H9 (cell line): ENCODE measurements at regions not wholly inside any gene's neighbourhood (a gene's known extent, or its start where the extent isn't known, plus 50 kb on each side); places are given as distances from the start of the nearest gene placed in this dataset.

Source experiments
- DNase-seq: peaks from one replicate; pipeline ENCODE4 v3.0.0-alpha.2; 2017
- H2AFZ ChIP-seq: one replicate; pipeline ENCODE4 v1.6.1; 2013; ENCODE audit warnings: mild to moderate bottlenecking, low read length, control low read depth, moderate library complexity
- H2AK5ac ChIP-seq: 2 replicates; pipeline ENCODE4 v1.6.1; 2013; ENCODE audit warnings: low read length, control low read depth, mixed read lengths; ENCODE audit not compliant: insufficient read length
- H2BK120ac ChIP-seq: one replicate; pipeline ENCODE4 v1.6.1; 2013; ENCODE audit warnings: low read depth, mild to moderate bottlenecking, low read length, control low read depth, inconsistent platforms; ENCODE audit not compliant: poor library complexity, severe bottlenecking
- H2BK12ac ChIP-seq: 2 replicates; pipeline ENCODE4 v1.6.1; 2013; ENCODE audit warnings: low read length, control low read depth, mixed read lengths, low read depth; ENCODE audit not compliant: insufficient read length
- H2BK15ac ChIP-seq: 2 replicates; pipeline ENCODE4 v1.6.1; 2013; ENCODE audit warnings: low read depth, low read length, control low read depth
- H2BK20ac ChIP-seq: one replicate; pipeline ENCODE4 v1.6.1; 2013; ENCODE audit warnings: low read depth, mild to moderate bottlenecking, low read length, control low read depth, inconsistent platforms; ENCODE audit not compliant: poor library complexity, severe bottlenecking
- H2BK5ac ChIP-seq: 2 replicates; pipeline ENCODE4 v1.6.1; 2013; ENCODE audit warnings: low read length, control low read depth, mixed read lengths; ENCODE audit not compliant: insufficient read length
- H3K14ac ChIP-seq: 2 replicates; pipeline ENCODE4 v1.6.1; 2013; ENCODE audit warnings: low read length, control low read depth; ENCODE audit not compliant: insufficient read depth
- H3K18ac ChIP-seq: 2 replicates; pipeline ENCODE4 v1.6.1; 2013; ENCODE audit warnings: low read depth, mild to moderate bottlenecking, mixed read lengths, low read length, control low read depth; ENCODE audit not compliant: insufficient read length
- H3K23ac ChIP-seq: 2 replicates; pipeline ENCODE4 v1.6.1; 2013; ENCODE audit warnings: low read length, control low read depth, mixed read lengths, low read depth; ENCODE audit not compliant: insufficient read length
- H3K23me2 ChIP-seq: 2 replicates; pipeline ENCODE4 v1.6.1; 2013; ENCODE audit warnings: low read depth, mild to moderate bottlenecking, mixed read lengths, low read length, control low read depth; ENCODE audit not compliant: insufficient read length, poor library complexity, severe bottlenecking
- H3K27ac ChIP-seq: 2 replicates; pipeline ENCODE4 v1.5.1; 2013; ENCODE audit warnings: low read length, control low read depth, mixed read lengths, low read depth; ENCODE audit not compliant: insufficient read length
- H3K27me3 ChIP-seq: 2 replicates; pipeline ENCODE4 v1.6.1; 2013; ENCODE audit warnings: low read length, control low read depth, inconsistent platforms; ENCODE audit not compliant: insufficient read depth
- H3K4ac ChIP-seq: 2 replicates; pipeline ENCODE4 v1.6.1; 2013; ENCODE audit warnings: low read depth, mild to moderate bottlenecking, control low read depth, inconsistent platforms, low read length, moderate library complexity
- H3K4me1 ChIP-seq: 2 replicates; pipeline ENCODE4 v1.6.1; 2013; ENCODE audit warnings: low read length, control low read depth, inconsistent platforms; ENCODE audit not compliant: insufficient read depth
- H3K4me2 ChIP-seq: 2 replicates; pipeline ENCODE4 v1.6.1; 2013; ENCODE audit warnings: low read length, control low read depth, mixed read lengths; ENCODE audit not compliant: insufficient read length, insufficient read depth
- H3K56ac ChIP-seq: 2 replicates; pipeline ENCODE4 v1.6.1; 2013; ENCODE audit warnings: low read depth, mild to moderate bottlenecking, mixed read lengths, low read length, control low read depth; ENCODE audit not compliant: insufficient read length
- H3K79me1 ChIP-seq: 2 replicates; pipeline ENCODE4 v1.6.1; 2013; ENCODE audit warnings: low read depth, mild to moderate bottlenecking, moderate library complexity, low read length, control low read depth, inconsistent platforms; ENCODE audit not compliant: insufficient read depth, poor library complexity, severe bottlenecking
- H3K79me2 ChIP-seq: 2 replicates; pipeline ENCODE4 v1.6.1; 2013; ENCODE audit warnings: low read length, control low read depth, inconsistent platforms; ENCODE audit not compliant: insufficient read depth
- H3K9ac ChIP-seq: 2 replicates; pipeline ENCODE4 v1.6.1; 2013; ENCODE audit warnings: low read length, control low read depth, mixed read lengths; ENCODE audit not compliant: insufficient read length; ENCODE audit errors: extremely low read depth
- H3K9me3 ChIP-seq: one replicate; pipeline ENCODE4 v1.6.1; 2013; ENCODE audit warnings: low read depth, low read length, inconsistent platforms; ENCODE audit not compliant: control insufficient read depth
- H3T11ph ChIP-seq: one replicate; pipeline ENCODE4 v1.6.1; 2013; ENCODE audit warnings: mild to moderate bottlenecking, low read length, control low read depth, inconsistent platforms
- H4K20me1 ChIP-seq: one replicate; pipeline ENCODE4 v1.6.1; 2013; ENCODE audit not compliant: control insufficient read depth, insufficient read length, insufficient read depth
- H4K5ac ChIP-seq: 2 replicates; pipeline ENCODE4 v1.6.1; 2013; ENCODE audit warnings: low read depth, mild to moderate bottlenecking, mixed read lengths, low read length, control low read depth; ENCODE audit not compliant: insufficient read length
- H4K8ac ChIP-seq: replicated peaks from 2 replicates; pipeline ENCODE4 v1.6.1; 2013; ENCODE audit warnings: low read length, control low read depth, mixed read lengths, low read depth; ENCODE audit not compliant: insufficient read length
- H4K91ac ChIP-seq: 2 replicates; pipeline ENCODE4 v1.6.1; 2013; ENCODE audit warnings: low read depth, mild to moderate bottlenecking, moderate library complexity, mixed read lengths, low read length, control low read depth; ENCODE audit not compliant: insufficient read length
- H3K27ac Mint-ChIP-seq, 3 experiments: 2 replicates in 2 of 3; 3 replicates in 1 of 3; pipeline ENCODE4 v1.8.0; 2020 to 2021; ENCODE audit warnings: mixed read lengths in 3 of 3, mild to moderate bottlenecking in 1 of 3, moderate library complexity in 1 of 3
- H3K27me3 Mint-ChIP-seq: 2 replicates; pipeline ENCODE4 v1.8.0; 2021; ENCODE audit warnings: low read depth, mild to moderate bottlenecking, moderate library complexity, mixed read lengths
- H3K36me3 Mint-ChIP-seq, 3 experiments: 2 replicates in 2 of 3; 3 replicates in 1 of 3; pipeline ENCODE4 v1.8.0; 2020 to 2021; ENCODE audit warnings: low read depth in 3 of 3, mixed read lengths in 3 of 3; ENCODE audit not compliant: insufficient read depth in 1 of 3
- H3K4me1 Mint-ChIP-seq, 2 experiments: 2 replicates each; pipeline ENCODE4 v1.8.0; 2020; ENCODE audit warnings: mixed read lengths in 2 of 2
- H3K4me3 Mint-ChIP-seq, 2 experiments: 2 replicates in 1 of 2; 3 replicates in 1 of 2; pipeline ENCODE4 v1.8.0; 2020 to 2021; ENCODE audit warnings: mild to moderate bottlenecking in 2 of 2, mixed read lengths in 2 of 2, moderate library complexity in 1 of 2
- H3K9me3 Mint-ChIP-seq, 2 experiments: 2 replicates in 1 of 2; 3 replicates in 1 of 2; pipeline ENCODE4 v1.8.0; 2020; ENCODE audit warnings: mild to moderate bottlenecking in 2 of 2, mixed read lengths in 2 of 2, moderate library complexity in 1 of 2
- CTCF ChIP-seq: fragments of 200-600 bp; sonication (generic); conservative IDR thresholded peaks from 3 replicates; pipeline ENCODE4 v1.8.0; 2021; ENCODE audit warnings: antibody characterized with exemption, mild to moderate bottlenecking
- WGBS: extraction: QIAGEN DNeasy Blood & Tissue Kit; methylation state at CpG from one replicate; pipeline ENCODE4 v1.1.7; 2013; ENCODE audit warnings: missing lambda C conversion rate, low lambda C conversion rate, mixed read lengths; ENCODE audit not compliant: insufficient read length; ENCODE audit errors: extremely low coverage; 5-methylcytosine and 5-hydroxymethylcytosine counted together

GRCh38 chr18:54531402-54532065, 59.5 kb upstream of the DYNAP start:
- Histone ChIP-seq H3K14ac (no peak overlapping the region; the same call in 1 of the 2 replicates), H3K79me2 (no peaks in the 10 kb centered on the region), H4K20me1 (no peaks in the 10 kb centered on the region), H3T11ph (peak overlapping the region; percentile 38), H3K23me2 (peaks cover 3% of the 10 kb centered on the region), H2BK12ac (peak overlapping the region; percentile 89), H4K8ac (no peak overlapping the region), H3K18ac (peak overlapping the region; percentile 55), H3K4me2 (peak overlapping the region; percentile 65), H4K5ac (peak overlapping the region; percentile 85), H3K23ac (no peak overlapping the region), H3K56ac (no peak overlapping the region), H3K9me3 (peaks cover 5% of the 10 kb centered on the region), H4K91ac (no peak overlapping the region), H3K4me1 (peaks cover 20% of the 10 kb centered on the region), H2AK5ac (peak overlapping the region; percentile 67), H2AFZ (no peak overlapping the region), H3K9ac (no peak overlapping the region), H3K27ac (peak overlapping the region; percentile 96), H2BK20ac (peak overlapping the region; percentile 92), H2BK5ac (no peak overlapping the region), H3K79me1 (no peaks in the 10 kb centered on the region), H3K27me3 (no peaks in the 10 kb centered on the region; the same call in 1 of the 2 replicates), H2BK15ac (no peak overlapping the region), H3K4ac (peak overlapping the region; percentile 27; the same call in 1 of the 2 replicates), H2BK120ac (no peak overlapping the region)
- no CpG with 5 or more reads among the region's 4 CpGs for WGBS
- DNase-seq: peak; percentile 68
- Mint-ChIP-seq H3K4me1 (peaks cover 51 to 54% of the 10 kb centered on the region in 2 experiments), H3K36me3 (peaks cover 0 to 16% (median 10%) of the 10 kb centered on the region in 3 experiments; a peak in 6 of 7 replicates), H3K9me3 (peaks cover 13 to 17% of the 10 kb centered on the region in 2 experiments), H3K4me3 (peak overlapping the region; percentile 55 to 75), H3K27ac (peak overlapping the region; percentile 96 to 100 (median 97)), H3K27me3 (no peaks in the 10 kb centered on the region)
- no peak for TF ChIP-seq CTCF
